PC-9 (cell line): ENCODE measurements at regions not wholly inside any gene's neighbourhood (a gene's known extent, or its start where the extent isn't known, plus 50 kb on each side); places are given as distances from the start of the nearest gene placed in this dataset.

Experiments used
- BruUV-seq: library from RNA; stranded (reverse); fragments of 400-500 nt; replicated peaks from 2 replicates; lab custom pipeline; 2021; lab: Mats Ljungman, UMichigan
- CTCF ChIA-PET: fragments of 300-600 bp; sonication (Branson Sonifier 250); formaldehyde crosslinking; loops from one replicate; lab custom pipeline; 2022; ENCODE audit warnings: antibody characterized with exemption; lab: Charles Lee
- POLR2A ChIA-PET: fragments of 300-600 bp; sonication (Branson Sonifier 250); formaldehyde crosslinking; loops from one replicate; lab custom pipeline; 2022; ENCODE audit warnings: antibody characterized with exemption; ENCODE audit not compliant: unreplicated experiment; lab: Charles Lee
- DNase-seq, 2 experiments: peaks; one replicate each; pipeline versions ENCODE4 v3.0.0 to v3.0.0-alpha.2; 2015 to 2022; ENCODE audit warnings: mixed read lengths in 1 of 2
- H2AFZ ChIP-seq: fragments of 200-600 bp; sonication (generic); 2 replicates; pipeline ENCODE4 v1.8.1; 2017; ENCODE audit warnings: antibody characterized with exemption
- H3F3A ChIP-seq: fragments of 200-600 bp; sonication (generic); 2 replicates; pipeline ENCODE4 v1.8.1; 2017; ENCODE audit warnings: antibody characterized with exemption, mild to moderate bottlenecking, low read depth; ENCODE audit not compliant: insufficient read depth
- H3K27ac ChIP-seq: fragments of 200-600 bp; sonication (generic); 2 replicates; pipeline ENCODE4 v1.6.1; 2016; ENCODE audit warnings: mixed run types
- H3K27me3 ChIP-seq: fragments of 200-600 bp; sonication (generic); 2 replicates; pipeline ENCODE4 v1.6.1; 2016; ENCODE audit warnings: low read depth, mixed run types; ENCODE audit not compliant: insufficient read depth
- H3K36me3 ChIP-seq: fragments of 200-600 bp; sonication (generic); 2 replicates; pipeline ENCODE4 v1.6.1; 2016; ENCODE audit warnings: low read depth, mixed run types
- H3K4me1 ChIP-seq: fragments of 200-600 bp; sonication (generic); replicated peaks from 2 replicates; pipeline ENCODE4 v1.6.1; 2016; ENCODE audit warnings: mixed run types; ENCODE audit not compliant: insufficient read depth
- H3K4me2 ChIP-seq: fragments of 200-600 bp; sonication (generic); 2 replicates; pipeline ENCODE4 v1.6.1; 2017; ENCODE audit warnings: mixed run types
- H3K4me3 ChIP-seq: fragments of 200-600 bp; sonication (generic); 2 replicates; pipeline ENCODE4 v1.6.1; 2016; ENCODE audit warnings: mixed run types
- H3K79me2 ChIP-seq: fragments of 200-600 bp; sonication (generic); 2 replicates; pipeline ENCODE4 v1.6.1; 2017; ENCODE audit warnings: low read depth, mixed run types
- H3K9me2 ChIP-seq: fragments of 200-600 bp; sonication (generic); 2 replicates; pipeline ENCODE4 v1.8.1; 2017; ENCODE audit warnings: mild to moderate bottlenecking; ENCODE audit not compliant: insufficient read depth
- H3K9me3 ChIP-seq: fragments of 200-600 bp; sonication (generic); 2 replicates; pipeline ENCODE4 v1.8.1; 2016; ENCODE audit warnings: low read depth; ENCODE audit not compliant: insufficient read depth
- H4K20me1 ChIP-seq: fragments of 200-600 bp; sonication (generic); 2 replicates; pipeline ENCODE4 v1.8.1; 2017; ENCODE audit not compliant: insufficient read depth
- CTCF ChIP-seq: fragments of 200-600 bp; sonication (generic); conservative IDR thresholded peaks from 2 replicates; pipeline ENCODE4 v1.6.1; 2017; ENCODE audit warnings: mixed run types, antibody characterized with exemption, mild to moderate bottlenecking, moderate library complexity
- EZH2 ChIP-seq: fragments of 200-600 bp; sonication (generic); IDR thresholded peaks from 2 replicates; pipeline ENCODE4 v1.8.0; 2017; ENCODE audit warnings: antibody characterized with exemption, low read depth
- intact Hi-C: fragments of 100-400 bp; cut with micrococcal nuclease; formaldehyde crosslinking; loops from one replicate; pipeline ENCODE4 v1.10.0; 2022; ENCODE audit not compliant: unreplicated experiment

- H3K79me2 ChIP-seq = no peaks in the 10 kb centered on the region
- H3K36me3 ChIP-seq = no peaks in the 10 kb centered on the region
- H3K27ac ChIP-seq = no peak overlapping the region
- H3K4me2 ChIP-seq = no peak overlapping the region
- no peaks in the 10 kb centered on the region for H3K9me2 ChIP-seq
- no peak overlapping the region for H3K4me3 ChIP-seq
- H3K4me1 ChIP-seq = no peaks in the 10 kb centered on the region
- BruUV-seq = no TSS peak
- H2AFZ ChIP-seq = no peak overlapping the region
- CTCF ChIA-PET = no interaction called here
- H3F3A ChIP-seq = no peaks in the 10 kb centered on the region
- no peaks in the 10 kb centered on the region for H3K9me3 ChIP-seq
- intact Hi-C loops = no loop called here
- no peak for DNase-seq
- H3K27me3 ChIP-seq = peaks cover 26% of the 10 kb centered on the region
- H4K20me1 ChIP-seq = no peaks in the 10 kb centered on the region
- TF ChIP-seq EZH2 = no peak
- POLR2A ChIA-PET = no interaction called here
These were observed 409.0 kb downstream of the VPS13C start for GRCh38 chr15:61651267-61651666.

GRCh38 chr15:61649046-61649445 is 411.2 kb downstream of the VPS13C start:
- ChIA-PET POLR2A (no interaction called here), CTCF (no interaction called here)
- H3K9me2 ChIP-seq = no peaks in the 10 kb centered on the region
- peaks cover 26% of the 10 kb centered on the region for H3K27me3 ChIP-seq
- H3K4me1 ChIP-seq = no peaks in the 10 kb centered on the region
- H3K4me2 ChIP-seq = no peak overlapping the region
- DNase-seq = no peak
- intact Hi-C loops = no loop called here
- H3K79me2 ChIP-seq = no peaks in the 10 kb centered on the region
- no peaks in the 10 kb centered on the region for H3K36me3 ChIP-seq
- no peak overlapping the region for H2AFZ ChIP-seq
- BruUV-seq = no TSS peak
- no peak overlapping the region for H3K4me3 ChIP-seq
- no peaks in the 10 kb centered on the region for H3K9me3 ChIP-seq
- TF ChIP-seq EZH2 (no peak), CTCF (no peak)
- no peak overlapping the region for H3K27ac ChIP-seq
- H3F3A ChIP-seq = no peaks in the 10 kb centered on the region
- H4K20me1 ChIP-seq = no peaks in the 10 kb centered on the region

- no peaks in the 10 kb centered on the region for H3K36me3 ChIP-seq
- CTCF ChIA-PET = no interaction called here
- H3K4me2 ChIP-seq = no peak overlapping the region
- H3F3A ChIP-seq = no peaks in the 10 kb centered on the region
- no peak overlapping the region for H2AFZ ChIP-seq
- no peaks in the 10 kb centered on the region for H3K4me1 ChIP-seq
- H3K4me3 ChIP-seq = no peak overlapping the region
- DNase-seq = no peak
- no peak overlapping the region for H3K27ac ChIP-seq
- H3K9me3 ChIP-seq = no peaks in the 10 kb centered on the region
- H3K79me2 ChIP-seq = no peaks in the 10 kb centered on the region
- intact Hi-C loops = no loop called here
- BruUV-seq = no TSS peak
- POLR2A ChIA-PET = no interaction called here
- H3K27me3 ChIP-seq = peaks cover 44% of the 10 kb centered on the region
- TF ChIP-seq EZH2 = no peak
- TF ChIP-seq CTCF = no peak
- no peaks in the 10 kb centered on the region for H4K20me1 ChIP-seq
- no peaks in the 10 kb centered on the region for H3K9me2 ChIP-seq
These were observed 415.4 kb upstream of the RORA start for GRCh38 chr15:61644550-61644949.

- ChIA-PET POLR2A (interaction anchor here (0.6 kb wide), 1 partner anchor 8 kb away, joined by 5 read pairs; no protein-coding TSS in a partner anchor), CTCF (no interaction called here)
- Histone ChIP-seq H3K27ac (no peak overlapping the region), H3K36me3 (no peaks in the 10 kb centered on the region), H3K4me1 (no peaks in the 10 kb centered on the region), H3K27me3 (peaks cover 38% of the 10 kb centered on the region), H2AFZ (no peak overlapping the region), H3K4me3 (no peak overlapping the region), H3K9me3 (no peaks in the 10 kb centered on the region), H4K20me1 (no peaks in the 10 kb centered on the region), H3K79me2 (no peaks in the 10 kb centered on the region), H3K4me2 (no peak overlapping the region), H3F3A (no peaks in the 10 kb centered on the region), H3K9me2 (no peaks in the 10 kb centered on the region)
- no peak for DNase-seq
- TF ChIP-seq EZH2 (no peak), CTCF (no peak)
- BruUV-seq = no TSS peak
- intact Hi-C loops = no loop called here
These were observed 412.5 kb upstream of the RORA start for GRCh38 chr15:61641645-61642044.
